HG03442 (cell line): ENCODE measurements at regions not wholly inside any gene's neighbourhood (a gene's known extent, or its start where the extent isn't known, plus 50 kb on each side); places are given as distances from the start of the nearest gene placed in this dataset.

ENCODE experiments used
- ATAC-seq: cut with Tn5 transposase; IDR thresholded peaks from one replicate; pipeline ENCODE4 v1.9.1; 2021; ENCODE audit warnings: mild to moderate bottlenecking, moderate library complexity; ENCODE audit not compliant: unreplicated experiment

DNA sequence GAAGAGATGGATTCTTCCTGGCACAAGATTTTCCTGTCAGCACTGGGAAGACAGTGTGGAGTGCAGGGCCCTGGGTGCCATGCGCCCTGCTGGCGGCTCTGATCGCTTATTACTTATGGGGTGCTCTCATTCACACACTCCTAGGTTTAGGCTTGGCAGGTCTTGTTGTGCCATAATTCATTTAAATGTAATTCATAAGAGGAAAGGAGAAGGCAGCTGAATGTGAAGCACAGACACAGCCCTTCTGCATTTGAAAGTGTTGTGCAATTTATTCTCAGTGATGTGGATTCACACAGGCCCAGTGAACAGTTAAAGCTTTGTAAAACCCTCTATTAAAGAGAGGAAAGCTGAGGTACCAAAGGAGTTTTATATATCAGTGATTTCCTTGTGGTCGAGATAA is 249.7 kb downstream of the C4orf33 start:
- ATAC-seq, result no peak

DNA sequence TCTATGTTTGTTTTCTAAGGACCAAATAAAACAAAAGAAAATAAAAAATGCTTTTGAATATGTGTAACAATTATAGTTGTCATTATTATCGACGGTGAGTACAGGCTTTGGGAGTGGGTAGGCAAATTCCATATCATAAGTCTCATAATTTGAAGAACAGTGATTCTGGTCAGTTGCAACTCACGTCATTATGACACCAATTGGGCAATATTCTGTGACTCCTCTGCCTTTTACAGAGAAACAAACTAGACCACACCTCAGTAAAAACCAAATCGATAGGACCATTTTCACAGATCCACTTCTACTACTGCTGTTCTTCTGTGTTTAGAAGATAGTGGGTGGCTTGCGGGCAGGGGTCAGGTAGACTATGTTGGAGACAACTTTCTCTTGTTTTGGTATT is 250.1 kb downstream of the C4orf33 start:
- no peak for ATAC-seq

DNA sequence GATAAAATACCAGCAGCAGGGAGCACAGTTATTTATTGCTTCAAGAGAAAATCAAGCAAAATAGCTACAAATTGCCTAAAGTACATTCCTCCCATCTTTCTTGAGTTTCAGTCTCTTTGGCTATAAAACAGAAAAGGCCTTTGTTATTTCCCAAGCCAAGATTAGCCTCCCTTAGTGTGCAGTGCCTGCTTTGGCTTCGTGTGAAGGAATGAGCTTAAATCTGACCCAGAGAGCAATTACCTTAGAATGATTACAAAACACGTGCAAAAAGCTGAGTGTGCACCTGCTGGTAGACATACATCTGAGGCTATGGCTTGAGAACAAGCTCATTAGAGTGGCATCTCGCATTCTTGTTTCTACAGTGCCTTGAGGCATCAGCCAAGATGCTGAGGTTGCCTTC is 250.8 kb downstream of the C4orf33 start:
- ATAC-seq, result no peak

DNA sequence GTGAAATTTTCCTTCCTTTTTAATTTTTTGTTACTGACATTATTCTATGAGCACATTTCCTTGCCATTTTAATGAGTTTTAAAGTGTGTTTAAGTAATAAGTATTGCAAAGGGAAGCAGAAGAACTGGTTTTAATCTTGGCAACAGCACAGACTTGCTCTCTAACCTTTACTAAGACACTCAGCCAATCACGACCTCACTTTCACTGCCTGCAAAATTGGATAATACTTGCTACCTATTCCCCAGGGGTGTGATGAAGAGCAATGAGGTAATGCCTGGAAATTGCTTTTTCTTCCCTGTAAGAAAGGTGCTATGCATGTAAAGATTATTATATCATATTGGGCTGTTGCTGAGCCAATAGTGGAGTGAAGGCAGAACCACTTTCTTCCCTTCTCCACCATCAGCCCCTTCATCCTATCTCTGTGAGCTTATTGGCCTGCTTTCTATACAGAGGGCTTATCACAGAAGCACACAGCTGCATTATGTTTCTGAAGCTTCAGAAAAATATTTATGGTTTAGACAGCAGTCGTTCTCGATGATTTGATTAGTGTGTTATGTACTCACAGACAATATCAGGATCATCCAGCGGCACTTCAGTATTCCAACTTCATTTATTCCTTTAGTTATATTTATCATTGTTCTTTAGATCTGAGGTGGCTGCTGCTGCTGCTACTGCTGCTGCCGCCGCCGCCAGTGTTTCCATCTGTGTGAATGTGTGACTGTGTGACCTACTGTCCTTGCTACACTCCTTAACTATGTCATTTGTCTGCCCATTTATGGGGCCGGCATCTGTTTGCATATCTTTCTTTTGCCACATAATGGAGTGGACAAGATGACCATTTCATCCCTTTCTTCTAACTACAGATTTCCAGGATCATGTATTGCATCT is 255.1 kb downstream of the C4orf33 start:
- ATAC-seq, result no peak

DNA sequence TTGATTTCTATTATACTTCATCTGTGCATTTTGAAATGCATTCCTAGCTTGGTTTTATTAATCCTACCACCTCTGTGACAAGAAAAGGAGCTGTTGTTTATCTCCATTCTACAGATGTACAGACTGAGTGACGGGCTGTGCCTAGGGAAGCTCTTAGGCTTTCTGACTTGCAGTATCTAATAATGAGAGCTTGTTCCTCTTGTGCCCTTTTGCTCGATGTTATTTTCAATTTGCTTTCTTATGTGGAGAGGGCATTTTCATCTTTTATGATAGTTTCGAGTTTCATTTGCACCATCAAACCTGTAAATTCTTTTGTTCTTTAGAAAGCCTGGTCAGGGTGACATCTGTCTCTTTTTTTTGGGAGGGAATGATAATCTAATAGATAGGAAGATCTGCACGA is 256.5 kb downstream of the C4orf33 start:
- no peak for ATAC-seq

DNA sequence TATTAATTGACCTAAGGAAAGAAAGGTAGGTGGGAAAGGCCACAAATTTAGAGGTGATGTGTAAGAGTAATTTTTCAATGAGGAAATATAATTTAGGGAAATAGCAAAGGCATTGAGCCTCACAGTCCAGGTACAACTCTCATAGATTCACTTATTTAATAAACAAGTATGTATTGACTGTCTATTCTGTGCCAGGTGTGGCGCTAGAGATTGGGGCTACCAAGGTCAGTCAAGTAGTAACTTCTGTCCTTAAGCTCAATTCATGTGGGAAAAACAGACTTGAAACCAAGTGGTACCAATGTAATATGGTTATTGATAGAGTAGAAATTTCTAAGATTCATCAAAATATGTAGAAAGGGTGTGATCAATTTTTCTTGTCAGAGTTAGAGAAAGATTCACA is 257.5 kb downstream of the C4orf33 start:
- no peak for ATAC-seq

DNA sequence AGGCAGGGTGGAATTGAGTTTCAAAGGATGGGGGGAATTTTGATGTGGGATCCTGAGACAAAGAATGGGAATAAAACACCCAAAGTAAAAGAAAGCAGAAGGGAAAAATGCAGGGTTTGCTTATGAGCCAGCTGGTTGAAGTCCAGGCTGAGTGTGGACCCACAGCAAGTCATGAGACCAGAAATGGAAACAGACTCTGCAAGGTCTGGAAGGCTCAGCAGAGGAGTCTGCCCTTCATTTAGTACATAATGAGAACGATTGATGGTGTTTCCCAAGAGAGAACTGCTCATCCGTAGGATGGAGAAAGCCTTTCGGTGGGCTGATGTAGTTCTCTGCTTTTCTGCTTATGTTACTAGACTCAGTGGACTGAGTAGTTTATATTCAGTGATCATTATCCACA is 259.1 kb downstream of the C4orf33 start:
- no peak for ATAC-seq

DNA sequence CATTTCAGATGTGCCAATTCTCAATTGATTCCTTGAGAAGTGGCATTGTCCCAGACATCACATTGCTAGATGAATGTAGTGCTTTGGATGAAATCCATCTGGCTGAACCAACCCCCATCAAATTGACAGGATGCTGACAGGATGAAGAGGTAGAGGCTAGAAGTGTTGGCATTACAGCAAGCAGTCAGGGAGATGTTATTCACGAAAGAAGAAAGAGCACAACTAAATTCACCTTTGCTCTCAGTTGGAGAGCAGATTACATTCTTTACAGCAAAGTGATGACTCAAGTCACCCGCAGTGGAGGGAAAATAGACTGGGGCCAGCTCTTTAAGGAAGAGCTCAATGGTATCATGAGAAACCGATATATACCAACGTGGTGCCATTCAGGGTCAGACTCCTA is 259.6 kb downstream of the C4orf33 start:
- ATAC-seq, result no peak

DNA sequence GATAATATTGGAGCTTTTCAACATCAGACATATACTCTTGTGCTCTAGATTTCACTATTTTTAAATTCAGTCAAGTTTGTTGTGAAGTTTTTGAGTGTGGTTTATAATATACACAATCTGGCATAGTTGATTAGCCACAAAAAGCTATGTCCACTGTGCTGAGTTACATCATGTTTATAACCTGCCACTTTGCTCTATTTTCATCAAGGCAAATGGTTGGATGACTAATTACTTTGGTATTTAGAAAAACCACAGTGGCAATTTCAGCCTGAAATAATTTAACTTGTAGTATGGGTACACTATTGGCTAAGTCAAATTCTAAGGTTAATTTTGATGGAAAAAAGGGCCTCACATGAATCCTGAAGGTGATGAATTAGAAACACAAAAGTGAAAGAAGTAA is 262.6 kb downstream of the C4orf33 start:
- no peak for ATAC-seq

DNA sequence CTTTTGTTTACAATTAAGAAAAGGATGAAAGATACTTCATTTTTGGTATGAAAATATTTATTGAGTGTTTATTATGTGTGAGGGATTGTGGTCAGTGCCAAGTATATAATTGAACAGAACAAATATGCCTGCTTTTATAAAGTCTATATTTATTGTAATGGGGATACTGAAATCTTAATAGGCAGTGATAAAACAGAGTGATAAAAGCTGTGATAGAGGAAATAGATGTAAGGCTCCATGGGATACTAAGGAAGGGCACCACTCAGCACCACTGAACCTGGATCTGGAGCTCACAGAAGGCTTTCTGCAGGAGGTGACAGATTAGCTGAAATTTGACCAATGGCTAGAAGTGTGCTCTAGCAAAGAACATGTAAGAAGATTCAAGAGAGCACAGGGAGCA is 263.5 kb downstream of the C4orf33 start:
- no peak for ATAC-seq

DNA sequence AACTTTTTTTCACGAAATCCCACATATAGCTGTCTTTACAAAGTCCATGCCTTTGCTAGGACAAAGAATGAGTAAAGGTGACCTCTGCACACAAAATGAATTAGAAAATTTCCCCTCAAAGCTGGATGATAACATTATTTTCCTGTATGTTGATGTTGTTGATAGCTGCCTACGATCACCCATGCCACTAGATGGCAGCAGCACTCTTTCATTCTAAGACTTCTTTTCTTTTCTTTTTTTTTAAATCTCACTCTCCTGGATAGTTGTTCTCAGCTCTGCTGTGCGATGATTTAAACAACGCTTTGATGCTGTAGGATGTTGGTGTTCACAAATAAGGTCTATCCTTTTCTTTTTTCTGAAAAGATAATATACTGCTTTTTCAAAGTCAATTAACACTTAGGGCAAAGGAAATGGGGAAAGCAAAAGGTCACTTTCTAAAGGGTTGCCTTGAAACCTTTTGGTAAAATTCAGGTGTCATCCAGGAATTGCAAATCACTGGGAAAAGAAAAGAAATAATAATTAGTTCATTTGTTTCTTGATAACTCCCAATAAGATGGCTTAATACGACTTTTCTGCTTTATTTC is 266.8 kb downstream of the C4orf33 start:
- peak; percentile 92 for ATAC-seq

DNA sequence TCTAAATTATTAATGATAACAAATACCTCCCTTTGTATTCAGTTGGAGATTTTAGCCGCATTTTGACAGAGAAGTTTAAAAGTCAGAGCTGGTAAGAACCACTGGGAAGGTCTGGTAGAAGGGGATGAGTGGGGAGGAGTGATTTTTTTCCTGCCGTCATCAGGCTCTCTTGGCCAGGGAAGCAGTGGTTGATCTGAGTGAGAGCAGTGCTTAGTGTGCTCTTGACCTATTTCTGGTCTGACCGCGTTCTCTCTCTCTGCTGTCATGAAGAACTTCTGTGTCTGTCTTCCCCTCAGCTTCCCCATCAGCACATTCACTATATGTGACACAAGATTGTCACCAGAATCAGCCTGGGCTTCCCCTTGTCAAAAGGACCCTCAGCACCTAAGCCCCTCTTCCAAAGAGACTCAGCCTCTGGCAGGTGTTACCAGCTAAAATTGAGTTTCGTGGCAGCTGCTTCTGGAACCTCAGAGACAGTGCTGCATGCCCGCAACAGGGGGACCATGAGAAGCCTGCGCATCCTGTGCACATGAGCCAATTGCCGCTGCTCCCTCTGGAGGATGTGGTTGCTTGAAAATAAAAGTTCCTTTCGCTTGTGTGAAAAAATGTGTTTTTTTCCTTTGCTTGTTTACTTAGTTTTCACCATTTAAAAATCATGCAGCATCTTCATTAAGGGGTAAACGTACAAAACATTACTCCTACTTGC is 268.9 kb downstream of the C4orf33 start:
- ATAC-seq, result no peak

DNA sequence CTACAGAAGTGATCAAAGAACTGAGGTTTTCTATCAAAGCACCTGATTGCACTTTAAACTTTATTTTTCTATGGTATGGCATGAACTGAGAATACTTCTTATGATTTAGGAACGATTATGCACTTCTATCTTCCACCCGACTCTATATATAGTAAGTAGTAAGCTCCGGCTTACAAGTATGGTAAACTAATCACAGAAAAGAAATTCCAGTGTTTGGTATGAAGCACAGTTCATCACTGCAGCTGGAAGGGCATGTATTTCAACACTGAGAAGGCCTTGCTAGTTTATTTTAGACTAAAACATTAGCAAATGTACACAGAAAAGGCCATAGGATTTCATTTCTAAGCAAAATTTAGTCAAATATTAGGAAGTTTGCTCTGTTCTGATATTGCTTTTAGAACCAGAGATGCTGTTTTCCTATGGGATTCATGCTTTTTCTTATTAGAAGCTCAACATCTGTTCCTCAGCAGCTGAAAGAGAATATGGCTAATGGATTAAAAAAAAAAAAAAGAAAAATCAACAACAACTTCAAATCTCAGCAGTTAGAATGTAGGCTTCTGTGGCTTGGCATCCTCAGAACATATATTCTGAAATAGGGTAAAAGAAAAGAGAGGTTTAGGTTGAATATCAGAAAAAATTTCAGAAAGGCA is 273.5 kb downstream of the C4orf33 start:
- no peak for ATAC-seq

DNA sequence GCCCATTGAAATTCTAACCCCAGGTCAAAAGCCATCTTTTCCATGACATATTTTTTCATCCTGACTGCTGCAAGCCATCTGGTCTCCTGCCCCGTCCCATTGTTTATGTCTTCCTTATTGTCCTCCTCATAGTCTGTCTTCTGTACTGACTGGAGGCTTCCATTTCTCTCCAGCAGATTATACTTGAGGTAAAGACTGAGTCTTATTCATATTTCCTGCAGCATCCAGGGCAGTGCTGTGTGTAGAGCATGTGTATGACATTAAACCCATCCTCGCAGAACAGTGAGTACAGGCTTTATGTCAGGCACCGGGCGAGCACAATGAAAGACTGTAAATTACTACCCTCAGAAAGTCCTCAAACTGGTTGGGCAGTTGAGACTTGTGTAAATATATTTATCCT is 275.1 kb downstream of the C4orf33 start:
- ATAC-seq, result no peak

DNA sequence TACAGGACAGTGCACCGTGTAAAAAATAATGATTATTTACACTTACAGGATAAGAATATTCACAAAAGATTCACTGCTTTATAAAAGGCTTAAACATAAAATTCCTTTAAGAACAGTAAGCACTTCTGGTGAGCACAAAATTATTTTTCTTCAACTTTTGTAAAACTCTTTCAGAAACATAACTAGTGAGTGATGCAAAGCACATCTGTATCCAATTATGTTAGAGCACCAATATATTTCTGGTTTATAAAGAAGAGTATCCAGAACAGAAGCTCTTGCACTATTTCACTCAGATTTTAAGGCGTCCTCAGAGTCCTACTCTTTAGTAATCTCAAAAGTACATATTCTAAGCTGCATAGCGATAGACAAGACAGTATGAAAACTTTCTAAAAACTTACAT is 276.0 kb downstream of the C4orf33 start:
- ATAC-seq, result no peak

DNA sequence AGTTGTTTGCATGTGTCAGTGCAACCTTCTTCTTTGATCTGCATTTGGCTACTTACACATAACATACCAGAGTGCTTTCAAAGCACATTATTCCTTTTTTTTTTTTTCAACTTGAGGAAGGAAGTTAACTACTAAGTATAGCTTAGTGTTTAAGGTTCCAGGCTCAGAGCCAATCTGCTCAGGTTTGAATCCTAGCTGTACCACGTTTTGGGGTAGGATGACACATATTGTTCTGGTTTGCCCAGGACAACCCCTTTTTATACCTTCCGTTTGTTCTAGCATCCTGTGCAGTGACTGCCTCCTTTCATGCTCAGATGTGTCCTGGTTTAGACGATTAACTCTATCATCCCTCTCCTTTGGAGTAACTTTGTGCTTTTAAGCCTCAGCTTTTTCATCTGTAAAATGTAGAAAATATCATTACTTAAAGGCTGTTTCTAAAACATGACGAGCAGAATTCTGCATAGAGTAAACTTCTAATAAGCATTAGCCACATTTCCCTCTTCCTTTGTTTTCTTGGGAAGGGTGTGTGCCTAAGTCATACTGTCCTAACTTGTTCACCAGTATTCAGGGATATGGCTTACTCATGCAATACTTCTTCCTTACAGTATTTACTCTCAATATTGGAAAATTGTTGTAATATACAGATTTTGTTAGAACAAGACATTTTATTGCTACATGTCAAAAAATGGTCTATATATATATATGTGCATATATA is 281.3 kb downstream of the C4orf33 start:
- ATAC-seq, result no peak

DNA sequence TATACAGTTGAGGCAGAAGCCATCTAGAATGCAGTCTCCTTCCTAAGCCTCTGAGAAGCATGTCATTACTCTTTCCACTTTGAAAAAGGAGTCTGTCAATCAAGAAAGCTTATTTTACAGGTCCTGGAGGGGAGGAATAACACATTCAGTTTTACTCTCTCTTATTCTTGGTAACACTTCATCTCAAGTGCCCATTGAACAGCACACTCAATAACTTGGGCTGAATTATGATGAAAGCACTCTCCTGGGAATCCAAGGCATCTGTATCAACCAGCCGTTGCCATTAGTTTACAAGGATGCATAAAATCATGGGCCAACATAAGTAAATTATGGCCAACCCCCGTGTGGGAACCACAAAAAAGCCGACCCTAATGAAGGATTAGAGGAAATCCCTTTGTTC is 282.4 kb downstream of the C4orf33 start:
- no peak for ATAC-seq

DNA sequence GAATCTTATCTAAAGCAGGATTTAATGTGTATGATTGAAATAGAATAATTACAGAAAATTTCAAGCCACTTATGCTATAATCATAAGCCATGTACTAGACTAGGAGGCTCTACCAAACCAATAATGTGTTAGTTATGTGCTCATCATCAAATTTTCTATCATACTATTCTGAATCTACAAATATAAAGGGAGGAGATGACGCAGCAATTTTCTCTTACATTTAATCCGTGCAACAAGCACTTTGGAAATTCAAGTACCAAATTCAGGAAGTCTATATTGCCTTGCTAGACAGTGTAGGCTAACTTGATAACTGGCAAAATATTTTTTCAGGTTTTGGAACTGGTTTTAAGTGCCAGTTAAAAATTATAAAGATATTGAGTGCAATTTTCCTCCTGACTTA is 283.5 kb downstream of the C4orf33 start:
- ATAC-seq, result no peak

DNA sequence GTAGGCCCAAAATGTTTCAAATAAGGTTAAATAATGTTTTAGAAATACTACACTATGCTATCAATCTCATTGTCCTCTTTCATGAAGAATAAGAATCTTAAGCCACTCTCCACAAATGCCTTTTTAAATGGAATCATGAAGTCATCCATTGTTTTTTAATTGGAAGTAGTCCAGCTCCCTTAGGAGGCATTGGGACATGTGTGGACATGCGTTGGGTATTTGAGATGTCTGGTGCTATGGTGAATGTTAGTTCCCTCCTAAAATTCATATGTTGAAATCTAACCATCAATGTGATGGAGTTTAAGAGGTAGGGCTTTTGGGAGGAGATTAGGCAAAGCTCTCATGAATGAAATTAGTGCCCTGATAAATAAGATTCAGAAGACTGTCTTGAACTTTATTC is 289.0 kb downstream of the C4orf33 start:
- no peak for ATAC-seq

DNA sequence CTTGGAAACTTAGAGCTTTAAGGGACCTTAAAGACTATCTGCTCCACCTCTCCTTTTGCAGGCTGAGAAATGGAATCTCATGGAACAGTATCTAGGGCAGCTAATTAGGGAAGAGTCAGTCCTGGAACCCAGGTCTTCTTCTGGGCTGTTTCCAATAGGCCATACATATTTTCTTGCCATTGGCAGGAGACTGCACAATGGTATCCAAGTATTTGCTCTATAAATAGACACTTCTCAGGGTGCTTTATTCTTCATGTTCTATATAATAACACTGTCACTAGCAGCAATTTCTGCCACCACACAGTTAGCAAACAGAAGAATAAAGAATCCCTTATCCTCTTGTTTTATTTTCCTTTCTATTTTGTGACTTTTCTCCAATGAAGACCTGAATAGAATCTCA is 291.7 kb downstream of the C4orf33 start:
- no peak for ATAC-seq

DNA sequence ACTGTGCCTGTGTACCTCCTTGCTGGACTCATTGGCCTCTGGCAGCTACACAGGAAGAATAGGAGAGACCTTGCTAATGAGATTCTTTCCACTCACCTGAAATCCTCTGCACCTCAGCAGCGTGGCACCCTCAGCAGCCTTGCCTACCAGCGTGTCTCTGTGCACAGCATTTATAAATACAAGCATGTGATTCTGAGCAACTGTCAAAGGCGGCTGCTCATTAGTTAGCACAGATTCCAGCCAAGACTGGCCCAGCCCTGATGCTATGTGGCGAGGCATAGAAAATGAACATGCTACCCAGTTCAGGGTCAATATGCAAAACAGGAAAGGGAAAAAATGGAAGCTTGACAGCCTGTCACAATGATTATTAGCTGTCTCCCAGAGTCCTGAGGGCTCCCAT is 298.0 kb downstream of the C4orf33 start:
- ATAC-seq, result no peak
